Stimulated activated CD4-positive, alpha-beta T cell treated with anti-CD3 and anti-CD28 coated beads, Interleukin-4, amount 100 ng/mL, for 48 hours (primary cell): ENCODE measurements at regions not wholly inside any gene's neighbourhood (a gene's known extent, or its start where the extent isn't known, plus 50 kb on each side); places are given as distances from the start of the nearest gene placed in this dataset.
"Not testable (repeated sequence)": the region's sequence is repeated elsewhere in the genome, so short reads cannot be mapped to it uniquely, and the experiment has no call there.

ENCODE experiments used
- DNase-seq, 2 donors: peaks; one replicate each; pipeline ENCODE4 v3.0.0-alpha.2; 2020; ENCODE audit warnings: low read depth in 2 of 2

DNA sequence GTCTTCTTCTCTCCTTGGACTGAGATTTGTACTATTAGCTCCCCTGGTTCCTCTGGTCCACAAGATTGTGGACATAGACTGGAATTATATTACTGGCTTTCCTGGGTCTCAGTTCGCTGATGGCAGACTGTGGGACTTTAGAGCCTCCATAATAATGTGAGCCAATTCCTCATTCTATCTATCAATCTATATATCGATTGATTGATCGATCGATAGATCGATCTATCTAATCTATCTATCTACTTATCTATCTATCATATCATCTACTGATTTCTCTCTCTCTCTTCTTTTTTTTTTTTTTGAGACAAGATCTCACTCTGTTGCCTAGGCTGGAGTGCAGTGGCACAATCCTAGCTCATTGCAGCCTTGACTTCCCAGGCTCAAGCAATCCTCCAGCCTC, 51.5 kb upstream of the DDR1 start:
- DNase-seq: no peak

DNA sequence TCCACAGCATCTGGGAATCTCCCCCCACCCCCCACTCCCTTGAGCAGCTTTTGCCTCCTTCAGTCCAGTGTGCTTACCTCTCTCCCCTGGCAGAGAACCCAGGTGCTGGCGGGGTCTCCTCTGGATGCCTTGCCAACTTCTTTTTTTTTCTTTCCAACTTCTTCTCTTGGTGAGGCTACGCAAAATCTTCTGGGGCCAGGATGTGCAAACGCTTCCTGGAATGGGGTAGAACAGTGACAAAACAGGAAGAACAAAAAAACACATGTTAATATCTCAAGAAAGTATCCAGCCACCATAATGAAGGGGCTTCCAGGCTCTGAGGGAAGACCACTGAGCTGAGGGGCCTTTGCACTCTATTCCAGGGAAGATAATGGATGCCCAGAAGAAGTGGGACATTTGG, 53.9 kb upstream of the DDR1 start:
- DNase-seq: no peak

DNA sequence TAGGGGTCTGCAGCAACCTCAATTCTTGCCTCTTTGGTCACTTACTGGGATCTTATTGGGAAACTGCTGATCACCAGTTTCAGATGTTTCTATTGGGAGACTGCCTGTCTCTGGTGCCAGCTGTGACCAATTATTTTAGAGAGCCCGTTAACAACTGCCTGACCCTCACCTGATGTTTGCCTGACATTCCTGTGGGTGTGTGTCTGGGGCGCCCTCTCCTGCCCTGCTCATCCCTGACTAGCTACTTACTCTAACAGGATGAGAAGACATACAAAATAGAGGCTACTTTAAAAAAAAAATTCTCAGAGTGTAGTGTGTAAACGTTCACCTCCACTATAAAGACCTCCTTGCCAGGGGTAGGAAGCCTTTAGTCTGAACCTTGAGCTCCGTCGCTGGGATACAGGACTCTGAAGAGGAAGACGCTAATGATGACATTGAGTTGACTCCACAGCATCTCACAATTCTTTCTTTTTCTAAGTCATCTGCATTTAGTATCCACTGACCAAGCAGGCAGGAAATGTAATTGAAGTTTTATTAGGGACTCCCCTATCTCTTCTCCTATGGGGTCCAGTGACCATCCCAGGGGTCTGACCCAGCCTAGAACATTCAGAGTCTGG, 54.6 kb upstream of the DDR1 start:
- no peak for DNase-seq

DNA sequence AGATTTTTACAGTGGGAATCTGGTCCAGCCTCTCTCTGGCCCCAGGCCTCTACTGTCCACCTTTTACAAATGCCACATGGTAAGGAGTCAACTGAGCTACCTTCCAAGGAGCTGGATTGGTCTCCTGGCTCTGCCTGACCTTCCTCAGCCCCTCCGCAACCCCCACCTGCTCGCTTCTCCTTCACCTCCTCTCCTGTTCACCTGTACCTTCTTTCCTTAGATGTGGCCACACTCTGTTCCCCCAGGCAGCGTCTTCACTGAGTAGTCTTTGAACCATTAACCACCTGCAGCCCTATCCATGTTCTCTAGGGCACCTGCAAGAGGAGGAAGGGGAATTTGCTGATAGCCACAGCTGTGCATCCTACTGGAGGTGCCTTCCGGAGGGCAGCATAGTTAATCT, 55.3 kb upstream of the DDR1 start:
- DNase-seq: no peak

DNA sequence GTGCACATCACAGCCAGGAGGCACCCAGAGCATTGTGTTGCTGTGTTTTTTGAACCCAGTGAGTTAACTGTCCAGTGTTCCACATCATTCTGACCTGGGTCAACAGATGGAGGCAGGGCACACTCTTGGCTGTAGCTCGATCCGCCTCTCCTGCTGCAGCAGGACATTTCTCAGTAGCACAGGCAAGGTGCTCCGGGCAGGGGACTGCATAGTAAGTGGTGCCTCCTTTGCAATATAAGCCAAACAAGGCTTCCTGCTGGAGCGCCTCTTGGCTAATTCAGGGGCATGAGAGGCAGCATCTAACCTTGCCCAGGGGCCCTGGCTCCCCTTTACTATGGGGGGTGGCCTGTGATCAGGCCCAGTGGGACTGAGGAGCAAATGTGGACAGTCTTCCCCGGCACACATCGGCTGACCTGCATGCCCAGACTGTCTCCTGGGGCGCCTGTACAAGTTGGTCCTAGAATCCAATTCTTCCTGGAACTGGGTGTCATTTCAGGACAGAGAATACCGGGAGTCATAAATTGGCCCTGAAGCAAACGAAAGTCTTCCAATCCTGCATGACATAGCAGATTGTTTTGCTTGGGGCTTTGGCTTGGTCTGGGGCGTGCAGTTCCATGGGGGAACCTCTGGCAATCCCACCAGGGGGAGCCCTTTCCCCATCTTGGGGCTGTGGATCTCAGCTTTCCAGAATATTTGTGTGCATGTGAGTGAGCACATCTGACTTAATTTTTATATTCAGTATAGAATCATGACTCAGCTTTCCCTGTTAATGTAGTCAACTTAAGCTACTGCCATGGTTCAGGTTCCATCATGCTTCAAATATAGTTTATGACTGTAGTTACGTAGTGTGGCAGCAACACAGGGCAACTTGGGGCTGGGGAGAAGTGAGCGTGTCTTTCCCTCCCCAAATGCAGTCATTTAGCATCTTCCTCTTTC, 56.0 kb upstream of the DDR1 start:
- DNase-seq: peak; percentile 81 to 87

DNA sequence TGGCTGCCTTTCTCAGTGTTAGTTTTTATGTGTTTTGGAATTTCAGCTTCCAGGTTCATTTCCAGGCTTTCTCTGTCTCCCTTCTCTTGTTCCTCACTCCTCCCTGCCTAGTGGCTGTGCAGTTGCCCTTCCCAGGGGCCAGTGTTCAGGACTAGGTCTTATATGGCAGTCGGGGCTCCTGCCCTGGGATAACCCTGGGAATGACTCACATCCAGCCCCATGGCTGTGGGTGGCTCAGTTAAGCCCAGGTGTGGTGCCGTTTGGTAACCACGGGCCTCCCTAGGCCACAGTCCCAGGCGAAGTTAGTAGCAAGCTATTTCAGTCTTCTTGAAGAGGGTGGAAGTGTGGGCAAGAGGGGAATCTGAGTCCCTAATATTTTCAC, 57.4 kb upstream of the DDR1 start:
- no peak for DNase-seq

DNA sequence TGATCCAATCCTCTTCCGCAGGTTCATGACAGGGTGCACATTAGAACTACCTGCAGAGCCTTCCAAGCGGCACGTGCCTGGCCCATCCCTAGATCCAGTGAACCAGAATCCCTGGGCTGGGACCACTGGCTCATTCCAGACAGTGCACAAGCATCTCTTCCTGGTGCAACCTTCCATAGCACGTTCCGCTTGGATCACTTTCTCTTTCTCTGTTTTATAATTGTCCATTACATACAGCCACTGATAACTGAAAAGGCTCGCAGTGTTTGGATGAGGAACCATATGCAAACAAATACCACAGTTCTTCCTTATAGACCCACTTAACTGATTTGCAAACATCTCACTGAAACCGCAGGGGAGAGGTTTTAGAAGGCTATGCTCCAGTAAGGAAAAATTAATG, 59.6 kb upstream of the DDR1 start:
- DNase-seq: no peak

DNA sequence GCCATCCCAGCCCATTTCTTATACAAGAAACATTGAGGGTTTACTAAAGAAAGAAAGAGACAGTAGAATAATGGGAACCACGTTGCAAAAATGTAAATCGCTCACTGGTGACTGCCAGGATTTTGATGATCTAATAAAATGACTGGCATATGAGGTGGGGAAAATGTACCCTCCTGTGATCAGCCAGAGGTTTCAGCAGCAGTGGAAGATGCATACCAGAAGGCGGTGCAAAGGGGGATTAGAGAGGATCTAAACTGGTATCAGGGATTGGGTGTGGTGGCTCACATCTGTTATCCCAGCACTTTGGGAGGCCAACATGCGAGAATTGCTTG, 60.8 kb upstream of the DDR1 start:
- no peak for DNase-seq

DNA sequence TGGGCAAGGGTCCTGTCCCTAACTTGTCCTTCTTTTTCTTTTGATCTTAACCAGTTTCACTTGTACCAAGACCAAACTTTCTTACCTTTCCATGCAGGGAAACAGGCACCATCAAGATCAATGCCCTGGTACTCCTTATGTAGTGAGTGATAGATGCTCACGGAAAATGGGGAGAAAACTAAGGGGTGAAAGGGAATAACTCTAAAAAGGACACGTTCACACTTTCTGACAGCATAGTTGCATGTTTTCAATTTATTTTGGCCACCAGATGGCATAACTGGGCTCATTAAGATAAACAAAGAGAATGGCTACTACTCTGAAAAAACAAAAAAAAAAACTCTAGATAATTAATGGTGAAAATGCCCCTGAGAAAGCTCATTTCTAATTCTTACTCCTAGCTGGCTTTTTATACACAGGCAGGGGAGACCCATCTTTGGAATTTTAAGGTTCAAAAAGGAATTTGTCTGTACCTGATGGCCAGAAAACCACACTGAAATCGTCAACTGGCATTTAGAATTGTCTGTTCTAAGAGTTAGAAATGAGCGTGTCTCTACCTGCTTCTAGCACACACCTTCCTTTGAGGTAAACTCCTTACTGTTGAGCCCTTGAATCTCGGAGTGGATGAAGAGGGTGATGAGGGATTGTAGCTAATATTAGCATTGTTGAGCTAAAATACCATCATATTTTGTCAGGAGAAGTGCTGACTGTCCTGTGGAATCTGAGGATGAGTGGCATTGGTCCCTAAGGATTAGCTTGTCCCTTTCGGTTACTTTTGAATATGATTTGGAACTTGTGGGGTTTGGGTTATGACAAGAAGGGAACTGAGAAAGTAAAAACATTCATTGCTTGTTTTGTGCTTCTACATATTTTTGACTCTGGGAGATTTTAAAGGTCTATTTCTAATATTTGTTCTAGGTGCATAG, 62.2 kb upstream of the DDR1 start:
- DNase-seq: no peak

DNA sequence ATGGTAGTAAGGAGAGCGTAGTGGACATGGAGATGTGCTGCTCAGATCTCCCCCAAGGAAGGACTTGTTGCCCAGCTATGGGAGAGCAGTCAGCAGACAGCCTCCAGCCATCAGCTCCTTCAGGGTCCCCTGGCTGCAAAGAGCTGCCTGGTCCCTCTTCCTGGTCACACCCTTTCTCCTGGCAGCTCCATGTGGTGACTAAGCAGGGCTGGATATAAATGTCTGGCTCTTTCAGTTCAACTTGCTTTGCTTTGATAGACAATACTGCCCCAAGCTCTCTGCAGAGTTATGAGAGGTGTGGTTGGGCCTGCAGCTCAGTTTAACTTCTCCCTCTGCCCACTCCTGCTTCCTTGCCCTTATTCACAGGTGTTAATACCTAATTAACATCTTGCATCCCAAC, 64.1 kb upstream of the DDR1 start:
- DNase-seq: no peak

DNA sequence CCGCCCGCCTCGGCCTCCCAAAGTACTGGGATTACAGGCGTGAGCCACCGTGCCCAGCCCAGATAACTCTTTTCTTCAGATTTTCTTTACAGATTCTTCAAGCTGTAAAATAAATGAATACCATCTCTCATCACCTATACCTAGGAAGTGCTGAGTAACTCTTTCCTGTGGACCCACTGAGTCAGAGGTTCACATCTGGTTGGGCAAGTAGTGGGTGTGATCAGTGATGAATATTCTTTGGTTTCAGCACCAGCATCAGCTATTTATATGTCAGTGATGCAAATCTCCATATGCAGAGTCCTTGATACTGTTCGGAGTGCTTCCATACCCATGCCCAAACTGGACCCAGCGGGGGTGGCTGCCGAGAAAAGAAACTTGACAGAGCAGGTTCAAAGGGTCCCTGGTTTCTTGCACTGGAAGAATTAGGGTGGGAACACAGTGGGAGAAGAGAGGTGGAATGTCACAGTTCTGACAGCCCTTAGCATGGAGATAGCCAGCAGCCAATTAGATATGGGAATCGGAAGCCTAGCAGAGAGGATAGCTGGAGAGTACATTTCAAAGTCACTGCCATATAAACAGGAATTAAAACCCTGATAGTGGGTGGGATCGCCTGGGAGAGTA, 64.9 kb upstream of the DDR1 start:
- peak in 1 of 2 donors; percentile 75 for DNase-seq

DNA sequence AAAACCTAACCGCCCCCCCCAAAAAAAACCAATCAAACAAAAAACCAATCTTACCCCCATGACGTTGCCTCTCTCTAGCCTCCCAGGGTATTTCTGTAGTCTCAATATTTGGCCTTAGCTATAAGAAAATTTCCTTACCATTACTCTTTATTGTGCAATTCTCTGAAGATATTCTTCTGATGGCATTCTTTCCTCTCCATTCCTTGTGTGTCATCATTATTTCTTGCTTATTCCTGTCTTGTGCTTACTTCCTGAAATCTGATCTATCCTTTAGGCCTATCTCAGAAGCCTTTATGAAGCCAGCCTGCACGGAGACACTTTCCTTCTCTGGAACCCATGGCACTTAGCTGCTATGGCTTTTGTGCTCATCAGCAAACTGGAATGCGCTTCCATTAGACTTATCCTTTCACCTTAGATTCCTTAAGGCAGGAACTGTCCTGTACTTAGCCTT, 65.9 kb upstream of the DDR1 start:
- DNase-seq: no peak

DNA sequence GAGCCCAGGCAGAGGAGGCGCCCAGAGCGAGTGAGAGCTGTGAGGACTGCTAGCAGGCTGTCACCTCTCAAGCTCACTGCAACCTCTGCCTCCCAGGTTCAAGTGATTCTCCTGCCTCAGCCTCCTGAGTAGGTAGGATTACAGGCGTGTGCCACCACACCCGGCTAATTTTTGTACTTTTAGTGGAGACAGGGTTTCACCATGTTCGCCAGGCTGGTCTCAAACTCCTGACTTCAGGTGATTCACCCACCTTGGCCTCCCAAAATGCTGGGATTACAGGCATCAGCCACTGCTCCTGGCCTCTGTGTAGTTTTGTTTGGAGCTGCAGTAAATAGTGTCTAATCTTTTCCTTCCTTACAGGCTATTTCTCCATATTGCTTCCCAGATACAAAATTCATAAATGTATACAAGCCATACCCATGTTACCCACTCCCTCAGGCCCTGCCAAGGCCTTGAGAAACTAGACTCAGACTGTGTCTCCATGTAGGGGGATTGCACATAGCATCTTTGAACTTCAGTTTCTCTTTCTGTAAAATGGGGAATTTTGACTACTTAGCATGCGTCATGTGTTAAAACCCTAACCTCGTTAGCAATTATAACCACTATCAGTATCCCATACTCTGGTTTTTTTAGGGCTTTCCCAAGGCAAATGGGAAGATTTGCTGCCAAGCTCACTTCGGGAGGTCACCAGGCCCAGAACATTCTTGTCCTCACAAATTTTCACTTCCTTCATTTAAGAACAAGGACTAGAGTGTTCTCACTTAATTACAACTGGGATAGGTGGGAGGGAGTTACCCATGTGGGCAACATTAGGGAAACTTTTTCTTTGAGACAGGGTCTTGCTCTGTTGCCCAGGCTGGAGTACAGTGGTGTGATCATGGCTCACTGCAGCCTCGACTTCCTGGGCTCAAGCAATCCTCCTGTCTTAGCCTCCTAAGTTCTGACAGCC, 67.3 kb upstream of the DDR1 start:
- no peak for DNase-seq

DNA sequence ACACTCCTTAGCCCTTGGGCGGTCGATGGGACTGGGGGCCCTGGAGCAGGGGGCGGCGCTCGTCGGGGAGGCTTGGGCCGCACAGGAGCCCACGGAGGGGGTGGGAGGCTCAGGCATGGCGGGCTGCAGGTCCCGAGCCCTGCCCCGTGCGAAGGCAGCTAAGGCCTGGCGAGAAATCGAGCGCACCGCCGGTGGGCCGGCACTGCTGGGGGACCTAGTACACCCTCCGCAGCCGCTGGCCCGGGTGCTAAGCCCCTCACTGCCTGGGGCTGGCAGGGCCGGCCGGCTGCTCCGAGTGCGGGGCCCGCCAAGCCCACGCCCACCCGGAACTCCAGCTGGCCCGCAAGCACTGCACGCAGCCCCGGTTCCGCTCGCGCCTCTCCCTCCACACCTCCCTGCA, 68.0 kb upstream of the DDR1 start:
- not testable (repeated sequence) for DNase-seq

DNA sequence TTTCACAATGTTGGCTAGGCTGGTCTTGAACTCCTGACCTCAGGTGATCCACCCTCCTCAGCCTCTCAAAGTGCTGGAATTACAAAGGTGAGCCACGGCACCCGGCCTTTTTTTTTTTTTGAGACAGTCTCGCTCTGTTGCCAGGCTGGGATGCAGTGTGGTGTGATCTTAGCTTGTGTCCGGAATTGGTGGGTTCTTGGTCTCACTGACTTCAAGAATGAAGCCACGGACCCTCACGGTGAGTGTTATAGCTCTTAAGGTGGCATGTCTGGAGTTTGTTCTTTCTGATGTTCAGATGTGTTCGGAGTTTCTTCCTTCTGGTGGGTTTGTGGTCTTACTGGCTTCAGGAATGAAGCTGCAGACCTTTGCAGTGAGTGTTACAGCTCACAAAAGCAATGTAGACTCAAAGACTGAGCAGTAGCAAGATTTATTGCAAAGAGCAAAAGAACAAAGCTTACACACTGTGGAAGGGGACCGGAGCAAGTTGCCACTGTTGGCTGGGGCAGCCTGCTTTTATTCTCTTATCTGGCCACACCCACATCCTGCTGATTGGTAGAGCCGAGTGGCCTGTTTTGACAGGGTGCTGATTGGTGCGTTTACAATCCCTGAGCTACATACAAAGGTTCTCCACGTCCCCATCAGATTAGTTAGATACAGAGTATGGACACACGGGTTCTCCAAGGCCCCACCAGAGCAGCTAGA, 69.1 kb upstream of the DDR1 start:
- peak in 1 of 2 donors; percentile 40 for DNase-seq

DNA sequence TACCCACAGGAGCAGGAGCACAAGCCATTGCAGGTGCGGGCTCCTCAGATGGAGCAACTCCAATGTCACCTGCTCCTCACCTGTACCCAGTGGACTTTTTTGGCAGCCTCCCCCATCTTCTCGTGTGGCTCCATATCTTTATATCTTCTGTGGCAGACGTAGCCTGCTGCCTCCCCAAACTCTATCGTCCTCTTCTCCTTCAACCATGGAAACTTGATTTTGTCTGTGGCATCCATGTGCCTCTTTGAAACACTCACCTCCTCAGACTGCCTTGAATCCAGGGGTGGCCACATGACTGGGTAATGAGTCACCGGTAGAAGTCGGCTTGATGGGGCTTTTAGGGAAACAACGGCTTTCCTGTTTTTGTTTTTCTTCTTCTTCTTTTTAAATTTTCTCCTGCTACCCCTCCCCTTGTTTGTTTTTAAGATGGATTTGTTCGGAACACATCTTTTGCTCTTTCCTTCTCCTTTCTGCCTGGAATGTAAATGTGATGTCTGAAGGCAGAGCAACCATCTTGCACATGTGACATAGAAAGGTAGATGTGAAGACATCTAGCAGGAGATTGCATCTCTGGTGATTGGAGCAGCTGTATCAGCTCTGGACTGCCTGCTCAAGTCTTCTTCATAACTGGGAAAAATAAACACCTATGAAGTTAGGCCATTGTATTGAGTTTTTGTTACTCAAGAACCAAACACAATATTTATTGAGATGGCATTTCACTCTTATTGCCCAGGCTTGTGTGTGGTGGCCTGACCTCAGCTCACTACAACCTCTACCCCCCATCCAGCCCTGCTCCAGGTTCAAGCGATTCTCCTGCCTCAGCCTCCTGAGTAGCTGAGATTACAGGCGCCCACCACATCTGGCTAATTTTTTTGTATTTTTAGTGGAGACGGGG, 69.9 kb upstream of the DDR1 start:
- peak in 1 of 2 donors; percentile 69 for DNase-seq

DNA sequence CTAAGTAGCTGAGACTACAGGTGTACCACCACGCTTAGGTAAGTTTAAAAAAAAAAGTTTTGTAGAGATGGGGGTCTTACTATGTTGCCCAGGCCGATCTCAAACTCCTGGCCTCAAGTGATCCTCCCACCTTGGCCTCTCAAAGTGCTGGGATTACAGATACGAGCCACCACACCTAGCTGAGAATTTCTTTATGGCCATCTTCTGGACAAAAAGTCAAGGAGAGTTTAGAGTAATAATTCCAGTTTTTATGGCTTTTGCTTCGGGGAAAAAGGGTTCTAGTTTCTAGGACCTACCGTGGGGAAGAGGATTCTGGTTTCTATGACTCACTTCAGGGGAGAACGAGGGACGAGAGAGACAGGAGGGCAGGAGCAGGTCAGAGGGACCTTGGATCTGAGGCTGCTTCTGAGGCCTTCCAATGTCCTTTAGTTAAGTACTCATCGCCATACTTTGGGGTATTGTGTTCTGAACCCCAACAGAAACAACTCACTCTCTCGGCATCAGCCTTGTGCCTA, 69.3 kb upstream of the IER3 start:
- DNase-seq: no peak

DNA sequence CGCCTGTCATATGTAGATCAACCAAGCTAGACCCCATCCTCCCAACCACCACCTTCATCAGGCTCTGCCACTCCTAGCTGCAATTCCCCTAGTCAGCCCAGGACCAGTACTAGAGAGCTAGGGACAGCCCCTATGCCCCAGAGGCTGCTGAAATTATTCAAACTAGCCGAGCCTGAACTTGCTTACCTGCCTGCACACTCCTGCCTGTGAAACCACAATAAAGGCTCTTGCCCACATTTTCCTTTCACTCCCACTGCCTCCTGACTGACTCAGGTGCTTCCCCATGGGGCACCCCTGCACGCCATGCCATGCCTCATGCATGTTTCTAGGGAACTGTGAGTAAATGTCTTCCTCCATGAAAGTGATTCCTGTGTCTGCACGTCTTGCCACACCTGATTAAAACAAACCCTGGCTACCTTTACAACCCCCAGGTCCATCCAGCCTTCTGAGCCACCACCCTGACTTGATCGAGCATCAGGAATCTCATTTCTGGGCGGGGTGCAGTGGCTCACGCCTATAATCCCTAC, 66.5 kb upstream of the IER3 start:
- peak; percentile 68 to 85 for DNase-seq

DNA sequence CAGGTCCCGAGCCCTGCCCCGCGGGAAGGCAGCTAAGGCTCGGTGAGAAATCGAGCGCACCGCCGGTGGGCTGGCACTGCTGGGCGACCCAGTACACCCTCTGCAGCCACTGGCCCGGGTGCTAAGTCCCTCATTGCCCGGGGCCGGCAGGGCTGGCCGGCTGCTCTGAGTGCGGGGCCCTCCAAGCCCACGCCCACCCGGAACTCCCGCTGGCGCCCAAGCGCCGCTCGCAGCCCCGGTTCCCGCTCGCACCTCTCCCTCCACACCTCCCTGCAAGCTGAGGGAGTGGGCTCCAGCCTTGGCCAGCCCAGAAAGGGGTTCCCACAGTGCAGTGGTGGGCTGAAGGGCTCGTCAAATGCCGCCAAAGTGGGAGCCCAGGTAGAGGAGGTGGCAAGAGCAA, 63.2 kb upstream of the IER3 start:
- not testable (repeated sequence) for DNase-seq
